HS-5 (cell line): ENCODE measurements at regions not wholly inside any gene's neighbourhood (a gene's known extent, or its start where the extent isn't known, plus 50 kb on each side); places are given as distances from the start of the nearest gene placed in this dataset.

Experiments
- DNase-seq: peaks from one replicate; pipeline ENCODE4 v3.0.0-alpha.2; 2012; ENCODE audit warnings: low read depth

- DNase-seq = no peak
These were observed 295.1 kb downstream of the FGF9 start for GRCh38 chr13:21966014-21966413.

GRCh38 chr13:21967871-21968270 lies 297.0 kb downstream of the FGF9 start:
- no peak for DNase-seq

GRCh38 chr13:21970172-21970571 lies 299.3 kb downstream of the FGF9 start:
- DNase-seq = no peak

- DNase-seq = no peak
These were observed 300.0 kb downstream of the FGF9 start for GRCh38 chr13:21970918-21971317.

GRCh38 chr13:21971662-21972621 lies 301.1 kb downstream of the FGF9 start:
- DNase-seq = no peak

GRCh38 chr13:21973437-21974125 lies 302.7 kb downstream of the FGF9 start:
- no peak for DNase-seq

- DNase-seq = no peak
These were observed 303.9 kb downstream of the FGF9 start for GRCh38 chr13:21974741-21975140.

- DNase-seq = no peak
These were observed 305.3 kb downstream of the FGF9 start for GRCh38 chr13:21976159-21976558.

- no peak for DNase-seq
These were observed 308.4 kb downstream of the FGF9 start for GRCh38 chr13:21979161-21979806.

- no peak for DNase-seq
These were observed 309.2 kb downstream of the FGF9 start for GRCh38 chr13:21980049-21980448.

GRCh38 chr13:21984156-21984555 lies 313.3 kb downstream of the FGF9 start:
- no peak for DNase-seq

- no peak for DNase-seq
These were observed 315.7 kb downstream of the FGF9 start for GRCh38 chr13:21986602-21987001.

- no peak for DNase-seq
These were observed 316.9 kb downstream of the FGF9 start for GRCh38 chr13:21987793-21988192.

GRCh38 chr13:21988624-21989023 lies 317.8 kb downstream of the FGF9 start:
- no peak for DNase-seq

GRCh38 chr13:21996049-21996448 lies 325.2 kb downstream of the FGF9 start:
- DNase-seq = no peak

GRCh38 chr13:21997726-21998125 lies 326.9 kb downstream of the FGF9 start:
- DNase-seq = no peak

GRCh38 chr13:21998279-21998990 lies 327.6 kb downstream of the FGF9 start:
- DNase-seq = no peak

GRCh38 chr13:21999666-22000065 lies 328.8 kb downstream of the FGF9 start:
- no peak for DNase-seq

- no peak for DNase-seq
These were observed 329.3 kb downstream of the FGF9 start for GRCh38 chr13:22000191-22000590.

GRCh38 chr13:22001336-22001735 lies 330.5 kb downstream of the FGF9 start:
- no peak for DNase-seq

GRCh38 chr13:22002893-22003292 lies 332.0 kb downstream of the FGF9 start:
- no peak for DNase-seq

- DNase-seq = no peak
These were observed 338.6 kb downstream of the FGF9 start for GRCh38 chr13:22009500-22009899.
